ENCODE measurements at regions not wholly inside any gene's neighbourhood (a gene's known extent, or its start where the extent isn't known, plus 50 kb on each side); places are given as distances from the start of the nearest gene placed in this dataset.

- POLR2A ChIA-PET, result no interaction called here
- H3K4me1 Mint-ChIP-seq, result no peaks in the 10 kb centered on the region
- no peak overlapping the region for H3K27ac Mint-ChIP-seq
- ATAC-seq (no peak), DNase-seq (no peak)
- H3K27me3 Mint-ChIP-seq, result no peaks in the 10 kb centered on the region
- CTCF ChIA-PET, result no interaction called here
- peaks cover 24% of the 10 kb centered on the region for H3K9me3 Mint-ChIP-seq (ENCODE audit: low read depth)
- intact Hi-C loops (cut with DNase I, micrococcal nuclease), result no loop called here
- no peaks in the 10 kb centered on the region for H3K36me3 Mint-ChIP-seq (ENCODE audit: low read depth)
- H3K4me3 Mint-ChIP-seq, result no peak overlapping the region
Measured at GRCh38 chr7:79732535-79732934, 279.1 kb upstream of the MAGI2 start.

- Mint-ChIP-seq H3K36me3 (ENCODE audit: low read depth) (no peaks in the 10 kb centered on the region), H3K9me3 (ENCODE audit: low read depth) (peaks cover 24% of the 10 kb centered on the region), H3K4me3 (no peak overlapping the region), H3K27ac (no peak overlapping the region), H3K4me1 (no peaks in the 10 kb centered on the region), H3K27me3 (no peaks in the 10 kb centered on the region)
- POLR2A ChIA-PET, result no interaction called here
- DNase-seq, result no peak
- intact Hi-C loops (cut with DNase I, micrococcal nuclease), result no loop called here
- CTCF ChIA-PET, result no interaction called here
- no peak for ATAC-seq
Measured at GRCh38 chr7:79730971-79731370, 277.5 kb upstream of the MAGI2 start.

DNA sequence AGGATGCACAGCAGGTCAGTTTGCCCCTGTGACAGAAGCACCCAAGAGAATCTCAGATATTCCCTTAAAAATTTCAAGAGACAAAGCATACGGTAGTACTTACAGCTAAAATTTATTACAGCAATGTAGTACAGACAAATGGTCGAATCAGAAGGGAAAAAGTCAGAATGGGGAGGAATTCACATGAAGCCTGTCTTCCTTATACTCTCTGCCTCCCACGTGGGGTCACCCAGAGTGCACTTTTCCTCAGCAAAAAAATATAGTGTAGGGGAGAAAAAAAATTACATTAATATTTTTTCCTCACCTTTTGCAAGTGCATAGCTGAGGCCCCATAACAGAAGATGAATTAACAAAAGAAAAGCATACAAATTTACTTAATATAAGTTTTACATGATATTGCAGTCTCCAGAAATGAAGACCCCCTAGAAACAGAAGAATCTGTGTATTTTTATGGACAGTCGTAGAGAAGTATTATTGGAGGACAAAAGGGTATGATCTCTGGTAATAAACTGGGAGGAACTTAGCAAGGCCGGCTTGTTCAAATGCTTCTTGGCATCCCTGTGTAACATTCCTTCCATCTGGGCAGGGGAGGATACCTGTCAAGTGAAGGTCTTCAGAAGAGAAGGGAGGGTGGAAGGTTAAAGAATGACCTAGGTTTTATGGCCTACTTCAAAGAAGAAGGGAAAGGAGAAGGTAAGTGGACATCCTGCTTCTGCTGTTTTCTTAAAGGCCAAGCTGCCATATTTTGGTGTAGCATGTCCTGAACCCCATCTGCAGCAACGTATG is 270.6 kb upstream of the MAGI2 start:
- ATAC-seq (no peak), DNase-seq (no peak)
- Mint-ChIP-seq H3K27me3 (no peaks in the 10 kb centered on the region), H3K27ac (no peak overlapping the region), H3K36me3 (ENCODE audit: low read depth) (no peaks in the 10 kb centered on the region), H3K9me3 (ENCODE audit: low read depth) (no peaks in the 10 kb centered on the region), H3K4me3 (no peak overlapping the region), H3K4me1 (no peaks in the 10 kb centered on the region)
- CTCF ChIA-PET, result no interaction called here
- intact Hi-C loops (cut with DNase I, micrococcal nuclease), result no loop called here
- POLR2A ChIA-PET, result no interaction called here

DNA sequence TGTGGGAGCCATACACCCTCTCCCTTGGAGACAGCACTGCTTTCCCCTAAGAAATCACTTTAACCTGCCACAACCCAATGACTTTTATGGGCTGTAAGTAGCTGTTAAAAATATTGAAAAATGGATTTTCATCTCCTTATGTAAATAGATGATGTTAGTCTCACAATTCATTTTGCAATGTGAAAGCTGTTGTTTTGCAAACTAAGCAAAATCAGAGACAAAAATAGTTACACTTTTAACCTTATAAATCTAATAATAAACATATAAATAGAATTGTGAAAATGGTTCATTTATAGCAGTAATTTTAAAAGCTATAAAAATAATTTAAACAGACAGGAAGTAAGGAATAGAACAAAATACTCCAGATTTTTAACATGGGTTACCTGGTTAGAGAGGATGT is 268.8 kb upstream of the MAGI2 start:
- Mint-ChIP-seq H3K4me1 (no peaks in the 10 kb centered on the region), H3K9me3 (ENCODE audit: low read depth) (no peaks in the 10 kb centered on the region), H3K27me3 (no peaks in the 10 kb centered on the region), H3K36me3 (ENCODE audit: low read depth) (no peaks in the 10 kb centered on the region), H3K27ac (no peak overlapping the region), H3K4me3 (no peak overlapping the region)
- DNase-seq, result no peak
- ChIA-PET CTCF (interaction anchor here (0.8 kb wide), 1 partner anchor 10 kb away, joined by 4 read pairs; no protein-coding TSS in a partner anchor), POLR2A (no interaction called here)
- intact Hi-C loops (cut with DNase I, micrococcal nuclease), result no loop called here
- no peak for ATAC-seq

- H3K4me1 Mint-ChIP-seq, result no peaks in the 10 kb centered on the region
Measured at GRCh38 chr7:79719216-79719615, 265.7 kb upstream of the MAGI2 start.

DNA sequence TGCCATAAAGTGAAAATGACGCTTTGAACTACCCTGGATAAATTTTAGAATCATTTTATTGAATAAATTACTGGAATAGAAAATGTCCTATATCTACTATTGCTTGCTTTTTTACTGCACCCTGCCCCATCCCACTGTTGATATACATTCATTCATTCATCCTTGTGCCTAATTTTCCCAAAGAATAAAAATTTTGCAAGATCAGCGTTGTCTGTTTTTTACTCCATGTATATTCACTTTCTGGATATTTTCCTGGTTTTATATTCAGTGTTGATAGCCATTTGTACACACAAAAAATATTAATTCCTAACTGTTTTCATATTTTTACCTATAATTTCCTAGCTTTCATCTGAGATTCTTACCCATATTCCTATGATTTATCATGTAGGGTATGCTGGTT is 262.9 kb upstream of the MAGI2 start:
- ATAC-seq, result no peak
- Mint-ChIP-seq H3K27ac (no peak overlapping the region), H3K4me3 (no peak overlapping the region), H3K27me3 (no peaks in the 10 kb centered on the region), H3K36me3 (ENCODE audit: low read depth) (no peaks in the 10 kb centered on the region), H3K9me3 (ENCODE audit: low read depth) (no peaks in the 10 kb centered on the region), H3K4me1 (no peaks in the 10 kb centered on the region)
- ChIA-PET POLR2A (no interaction called here), CTCF (no interaction called here)
- DNase-seq, result no peak
- intact Hi-C loops (cut with DNase I, micrococcal nuclease), result no loop called here

More at GRCh38 chr7:79719216-79719615, 265.7 kb upstream of the MAGI2 start:
- no peaks in the 10 kb centered on the region for H3K27me3 Mint-ChIP-seq
- H3K4me3 Mint-ChIP-seq, result no peak overlapping the region
- intact Hi-C loops (cut with DNase I, micrococcal nuclease), result no loop called here
- DNase-seq (no peak), ATAC-seq (no peak)
- H3K36me3 Mint-ChIP-seq (ENCODE audit: low read depth), result no peaks in the 10 kb centered on the region
- H3K27ac Mint-ChIP-seq, result no peak overlapping the region
- no peaks in the 10 kb centered on the region for H3K9me3 Mint-ChIP-seq (ENCODE audit: low read depth)
- CTCF ChIA-PET, result no interaction called here
- POLR2A ChIA-PET, result no interaction called here

DNA sequence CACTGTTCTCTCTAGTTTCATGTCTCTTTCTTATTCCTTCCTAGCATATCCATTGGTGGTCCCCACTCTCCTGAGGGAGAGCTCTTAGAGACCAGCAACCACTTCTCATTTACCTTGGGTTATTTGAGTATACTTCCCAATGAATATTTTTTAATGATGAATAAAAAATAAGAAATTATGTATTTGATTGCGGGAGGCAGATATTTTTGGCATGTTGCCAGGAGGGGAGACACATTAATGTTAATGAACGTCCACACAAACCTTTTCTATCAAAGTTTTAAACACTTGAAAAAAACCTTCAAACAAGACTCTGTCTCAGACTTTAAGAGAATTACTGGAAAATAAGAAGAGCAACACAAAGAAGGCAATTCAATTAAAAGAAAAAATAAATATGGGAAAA is 260.6 kb upstream of the MAGI2 start:
- intact Hi-C loops (cut with DNase I, micrococcal nuclease), result no loop called here
- POLR2A ChIA-PET, result no interaction called here
- H3K9me3 Mint-ChIP-seq (ENCODE audit: low read depth), result peaks cover 2% of the 10 kb centered on the region
- H3K36me3 Mint-ChIP-seq (ENCODE audit: low read depth), result no peaks in the 10 kb centered on the region
- no peak overlapping the region for H3K27ac Mint-ChIP-seq
- DNase-seq (no peak), ATAC-seq (no peak)
- H3K4me3 Mint-ChIP-seq, result no peak overlapping the region
- H3K27me3 Mint-ChIP-seq, result no peaks in the 10 kb centered on the region
- CTCF ChIA-PET, result interaction anchor here (0.6 kb wide), 2 partner anchors 373 to 1512 kb away, joined by 3 read pairs; no protein-coding TSS in a partner anchor
- H3K4me1 Mint-ChIP-seq, result no peaks in the 10 kb centered on the region

DNA sequence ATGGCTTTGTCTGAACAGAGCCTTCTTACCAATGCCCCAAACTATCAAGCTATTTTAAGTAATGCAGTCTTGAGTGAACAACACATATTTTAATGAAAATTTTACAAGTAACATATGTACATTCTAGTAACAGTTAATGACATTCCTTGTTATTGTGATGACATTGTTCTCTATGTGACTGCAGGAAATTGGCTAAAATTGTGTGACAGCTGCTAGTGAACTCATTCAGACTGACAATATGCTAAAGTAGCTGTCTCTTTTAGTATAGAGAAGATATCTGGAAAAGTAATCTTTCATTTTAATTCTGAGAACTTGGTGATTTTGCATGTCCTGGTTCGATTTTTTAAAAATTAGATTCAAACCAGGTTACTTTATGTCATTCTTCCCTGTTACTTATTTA is 259.8 kb upstream of the MAGI2 start:
- Mint-ChIP-seq H3K4me1 (no peaks in the 10 kb centered on the region), H3K4me3 (no peak overlapping the region), H3K27ac (no peak overlapping the region), H3K27me3 (no peaks in the 10 kb centered on the region), H3K9me3 (ENCODE audit: low read depth) (peaks cover 2% of the 10 kb centered on the region), H3K36me3 (ENCODE audit: low read depth) (no peaks in the 10 kb centered on the region)
- intact Hi-C loops (cut with DNase I, micrococcal nuclease), result no loop called here
- ChIA-PET CTCF (interaction anchor here (0.6 kb wide), 1 partner anchor 26 kb away, joined by 3 read pairs; no protein-coding TSS in a partner anchor), POLR2A (no interaction called here)
- ATAC-seq (no peak), DNase-seq (no peak)

GRCh38 chr7:79711660-79712059 is 258.2 kb upstream of the MAGI2 start:
- no peak overlapping the region for H3K27ac Mint-ChIP-seq
- DNase-seq, result no peak
- POLR2A ChIA-PET, result no interaction called here
- no peak for ATAC-seq
- intact Hi-C loops (cut with DNase I, micrococcal nuclease), result no loop called here
- peaks cover 2% of the 10 kb centered on the region for H3K9me3 Mint-ChIP-seq (ENCODE audit: low read depth)
- CTCF ChIA-PET, result interaction anchor here (1.0 kb wide), 1 partner anchor 10 kb away, joined by 4 read pairs; no protein-coding TSS in a partner anchor
- no peaks in the 10 kb centered on the region for H3K27me3 Mint-ChIP-seq
- H3K4me3 Mint-ChIP-seq, result no peak overlapping the region
- H3K4me1 Mint-ChIP-seq, result no peaks in the 10 kb centered on the region
- no peaks in the 10 kb centered on the region for H3K36me3 Mint-ChIP-seq (ENCODE audit: low read depth)

DNA sequence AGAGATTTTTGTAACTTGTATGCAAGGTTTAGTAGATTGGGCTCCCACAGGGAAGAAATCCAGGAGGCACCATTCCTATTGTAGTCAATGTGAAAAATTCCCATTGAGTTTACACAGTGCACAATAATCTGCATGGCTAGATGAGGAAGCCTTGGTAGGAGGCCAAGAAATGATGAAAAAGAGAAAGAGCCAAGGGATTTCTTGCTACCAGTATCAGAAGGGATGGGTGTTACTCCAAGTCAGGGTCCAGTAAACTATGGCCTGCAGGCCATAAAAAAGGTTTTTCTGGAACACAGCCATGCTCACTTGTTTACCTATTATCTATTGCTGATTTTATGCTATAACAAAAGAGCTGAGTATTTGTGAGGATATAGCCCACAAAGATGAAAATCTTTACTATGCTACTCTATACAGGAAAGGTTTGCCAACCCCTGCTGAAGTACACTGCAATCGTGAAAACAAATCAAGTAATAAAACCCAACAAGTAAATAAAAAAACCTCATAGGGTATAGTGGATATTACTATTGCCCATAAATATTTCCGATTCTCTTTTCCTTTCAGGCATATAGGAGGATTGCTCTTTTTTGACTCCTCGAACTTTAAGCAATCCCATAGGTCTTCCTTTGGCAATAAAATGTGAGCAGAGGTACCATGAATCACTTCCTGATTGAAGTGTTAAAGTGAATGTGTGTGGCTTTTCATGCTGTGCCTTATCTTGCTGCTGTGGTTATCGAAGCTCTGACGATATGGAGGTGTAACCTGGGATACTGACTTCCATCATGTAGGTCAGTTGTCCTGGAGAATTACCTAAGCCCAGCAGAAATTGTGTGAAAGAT is 256.3 kb upstream of the MAGI2 start:
- H3K4me3 Mint-ChIP-seq, result no peak overlapping the region
- no peaks in the 10 kb centered on the region for H3K27me3 Mint-ChIP-seq
- intact Hi-C loops (cut with DNase I, micrococcal nuclease), result no loop called here
- ATAC-seq, result no peak
- CTCF ChIA-PET, result no interaction called here
- H3K27ac Mint-ChIP-seq, result no peak overlapping the region
- H3K4me1 Mint-ChIP-seq, result no peaks in the 10 kb centered on the region
- H3K36me3 Mint-ChIP-seq (ENCODE audit: low read depth), result no peaks in the 10 kb centered on the region
- no peak for DNase-seq
- H3K9me3 Mint-ChIP-seq (ENCODE audit: low read depth), result peaks cover 2% of the 10 kb centered on the region
- POLR2A ChIA-PET, result no interaction called here

- H3K36me3 Mint-ChIP-seq (ENCODE audit: low read depth), result no peaks in the 10 kb centered on the region
- POLR2A ChIA-PET, result no interaction called here
Measured at GRCh38 chr7:79702116-79702515, 248.6 kb upstream of the MAGI2 start.

GRCh38 chr7:79692015-79692414 is 238.5 kb upstream of the MAGI2 start:
- ATAC-seq (no peak), DNase-seq (no peak)
- no peaks in the 10 kb centered on the region for H3K27me3 Mint-ChIP-seq
- no peak overlapping the region for H3K4me3 Mint-ChIP-seq
- H3K9me3 Mint-ChIP-seq (ENCODE audit: low read depth), result peaks cover 2% of the 10 kb centered on the region
- intact Hi-C loops (cut with DNase I, micrococcal nuclease), result no loop called here
- CTCF ChIA-PET, result no interaction called here
- H3K27ac Mint-ChIP-seq, result no peak overlapping the region
- POLR2A ChIA-PET, result no interaction called here
- no peaks in the 10 kb centered on the region for H3K36me3 Mint-ChIP-seq (ENCODE audit: low read depth)
- H3K4me1 Mint-ChIP-seq, result no peaks in the 10 kb centered on the region

More at GRCh38 chr7:79702116-79702515, 248.6 kb upstream of the MAGI2 start:
- intact Hi-C loops (cut with DNase I, micrococcal nuclease), result no loop called here
- Mint-ChIP-seq H3K9me3 (ENCODE audit: low read depth) (no peaks in the 10 kb centered on the region), H3K27ac (no peak overlapping the region), H3K4me1 (no peaks in the 10 kb centered on the region), H3K4me3 (no peak overlapping the region), H3K27me3 (no peaks in the 10 kb centered on the region)
- ATAC-seq, result no peak
- CTCF ChIA-PET, result no interaction called here
- no peak for DNase-seq

All from activated CD4-positive, alpha-beta T cell treated with anti-CD3 and anti-CD28 coated beads for 36 hours (primary cell).